Activated B cell treated with CpG ODN at 0.5 μM for 24 hours (primary cell): ENCODE measurements at regions not wholly inside any gene's neighbourhood (a gene's known extent, or its start where the extent isn't known, plus 50 kb on each side); places are given as distances from the start of the nearest gene placed in this dataset.

ENCODE experiments used
- ATAC-seq: fragments of 200-7000 bp; cut with Tn5 transposase; one replicate; pipeline ENCODE4 v1.10.0; 2021; ENCODE audit warnings: low read depth, mild to moderate bottlenecking, moderate library complexity
- CTCF ChIA-PET: fragments of 350-600 bp; sonication (Branson Sonifier 250); formaldehyde crosslinking; loops from one replicate; lab custom pipeline; 2021; ENCODE audit warnings: antibody characterized with exemption; lab: Charles Lee
- POLR2A ChIA-PET: fragments of 350-600 bp; sonication (Branson Sonifier 250); formaldehyde crosslinking; loops from one replicate; lab custom pipeline; 2021; ENCODE audit warnings: antibody characterized with exemption; lab: Charles Lee
- DNase-seq: peaks from one replicate; pipeline ENCODE4 v3.0.0; 2022
- H3K27ac Mint-ChIP-seq: one replicate; pipeline ENCODE4 v1.8.0; 2020; ENCODE audit warnings: mixed read lengths
- H3K27me3 Mint-ChIP-seq: one replicate; pipeline ENCODE4 v1.8.0; 2021; ENCODE audit warnings: mixed read lengths
- H3K36me3 Mint-ChIP-seq: one replicate; pipeline ENCODE4 v1.8.0; 2021; ENCODE audit warnings: low read depth, mixed read lengths
- H3K4me1 Mint-ChIP-seq: one replicate; pipeline ENCODE4 v1.8.0; 2021; ENCODE audit warnings: mixed read lengths
- H3K4me3 Mint-ChIP-seq: one replicate; pipeline ENCODE4 v1.8.0; 2020; ENCODE audit warnings: mild to moderate bottlenecking, mixed read lengths
- H3K9me3 Mint-ChIP-seq: one replicate; pipeline ENCODE4 v1.8.0; 2020; ENCODE audit warnings: mixed read lengths
- CTCF ChIP-seq: fragments of 200-600 bp; IDR thresholded peaks from one replicate; pipeline ENCODE4 v1.8.0; 2022; ENCODE audit warnings: antibody characterized with exemption, mild to moderate bottlenecking
- intact Hi-C: fragments of 100-400 bp; cut with micrococcal nuclease; formaldehyde crosslinking; loops from one replicate; pipeline ENCODE4 v1.15.1; 2024

GRCh38 chr11:26014456-26015115 is 317.3 kb upstream of the ANO3 start:
- Mint-ChIP-seq H3K9me3 (no peaks in the 10 kb centered on the region), H3K27ac (no peak overlapping the region), H3K27me3 (no peaks in the 10 kb centered on the region), H3K4me1 (peaks cover 10% of the 10 kb centered on the region), H3K4me3 (no peak overlapping the region), H3K36me3 (no peaks in the 10 kb centered on the region)
- DNase-seq (no peak), ATAC-seq (no peak)
- intact Hi-C loops: no loop called here
- CTCF ChIA-PET: no interaction called here
- no peak for TF ChIP-seq CTCF
- POLR2A ChIA-PET: no interaction called here

GRCh38 chr11:26017322-26017860 is 314.5 kb upstream of the ANO3 start:
- intact Hi-C loops: no loop called here
- Mint-ChIP-seq H3K27ac (no peak overlapping the region), H3K36me3 (no peaks in the 10 kb centered on the region), H3K27me3 (no peaks in the 10 kb centered on the region), H3K9me3 (no peaks in the 10 kb centered on the region), H3K4me3 (no peak overlapping the region), H3K4me1 (peaks cover 10% of the 10 kb centered on the region)
- DNase-seq (no peak), ATAC-seq (no peak)
- ChIA-PET POLR2A (no interaction called here), CTCF (no interaction called here)
- TF ChIP-seq CTCF: no peak

- TF ChIP-seq CTCF: no peak
- no peak overlapping the region for H3K4me3 Mint-ChIP-seq
- CTCF ChIA-PET: no interaction called here
- H3K9me3 Mint-ChIP-seq: no peaks in the 10 kb centered on the region
- intact Hi-C loops: no loop called here
- H3K4me1 Mint-ChIP-seq: peaks cover 10% of the 10 kb centered on the region
- no peak for DNase-seq
- H3K27ac Mint-ChIP-seq: no peak overlapping the region
- POLR2A ChIA-PET: no interaction called here
- no peak for ATAC-seq
- no peaks in the 10 kb centered on the region for H3K36me3 Mint-ChIP-seq
- no peaks in the 10 kb centered on the region for H3K27me3 Mint-ChIP-seq
These were observed 314.0 kb upstream of the ANO3 start for GRCh38 chr11:26017903-26018302.

- ChIA-PET POLR2A (no interaction called here), CTCF (no interaction called here)
- Mint-ChIP-seq H3K4me3 (no peak overlapping the region), H3K9me3 (no peaks in the 10 kb centered on the region), H3K27me3 (no peaks in the 10 kb centered on the region), H3K36me3 (no peaks in the 10 kb centered on the region), H3K27ac (no peak overlapping the region), H3K4me1 (peaks cover 10% of the 10 kb centered on the region)
- no peak for TF ChIP-seq CTCF
- DNase-seq (no peak), ATAC-seq (no peak)
- intact Hi-C loops: no loop called here
These were observed 313.6 kb upstream of the ANO3 start for GRCh38 chr11:26018336-26018735.

GRCh38 chr11:26019386-26019785 is 312.5 kb upstream of the ANO3 start:
- DNase-seq (no peak), ATAC-seq (no peak)
- CTCF ChIA-PET: no interaction called here
- TF ChIP-seq CTCF: no peak
- Mint-ChIP-seq H3K9me3 (no peaks in the 10 kb centered on the region), H3K4me1 (peaks cover 10% of the 10 kb centered on the region), H3K4me3 (no peak overlapping the region), H3K27me3 (no peaks in the 10 kb centered on the region), H3K36me3 (no peaks in the 10 kb centered on the region), H3K27ac (no peak overlapping the region)
- POLR2A ChIA-PET: no interaction called here
- intact Hi-C loops: no loop called here
